NCI-H82 (cell line): ENCODE measurements at regions not wholly inside any gene's neighbourhood (a gene's known extent, or its start where the extent isn't known, plus 50 kb on each side); places are given as distances from the start of the nearest gene placed in this dataset.
"Not testable (repeated sequence)": the region's sequence is repeated elsewhere in the genome, so short reads cannot be mapped to it uniquely, and the experiment has no call there.

Experiments used
- DNase-seq: peaks from one replicate; lab custom pipeline; 2025; lab: John Stamatoyannopoulos, UW

- DNase-seq, result no peak
These were observed 168.6 kb downstream of the TMEM121 start for GRCh38 chr14:105694961-105695360.

GRCh38 chr14:105696388-105696787, 170.0 kb downstream of the TMEM121 start:
- DNase-seq, result not testable (repeated sequence)

- not testable (repeated sequence) for DNase-seq
These were observed 171.0 kb downstream of the TMEM121 start for GRCh38 chr14:105697414-105697813.

GRCh38 chr14:105697955-105698354, 171.6 kb downstream of the TMEM121 start:
- not testable (repeated sequence) for DNase-seq

- not testable (repeated sequence) for DNase-seq
These were observed 172.7 kb downstream of the TMEM121 start for GRCh38 chr14:105698940-105699556.

- DNase-seq, result not testable (repeated sequence)
These were observed 173.3 kb downstream of the TMEM121 start for GRCh38 chr14:105699706-105700105.

- not testable (repeated sequence) for DNase-seq
These were observed 173.8 kb downstream of the TMEM121 start for GRCh38 chr14:105700146-105700545.

GRCh38 chr14:105700622-105701288, 174.4 kb downstream of the TMEM121 start:
- no peak for DNase-seq

GRCh38 chr14:105701456-105702274, 175.3 kb downstream of the TMEM121 start:
- DNase-seq, result no peak

- DNase-seq, result no peak
These were observed 176.0 kb downstream of the TMEM121 start for GRCh38 chr14:105702275-105702817.

- DNase-seq, result not testable (repeated sequence)
These were observed 176.8 kb downstream of the TMEM121 start for GRCh38 chr14:105703044-105703665.

- not testable (repeated sequence) for DNase-seq
These were observed 177.7 kb downstream of the TMEM121 start for GRCh38 chr14:105704091-105704490.

GRCh38 chr14:105704492-105704891, 178.1 kb downstream of the TMEM121 start:
- not testable (repeated sequence) for DNase-seq

- not testable (repeated sequence) for DNase-seq
These were observed 179.1 kb downstream of the TMEM121 start for GRCh38 chr14:105705512-105705861.

GRCh38 chr14:105705862-105706700, 179.7 kb downstream of the TMEM121 start:
- DNase-seq, result not testable (repeated sequence)

- DNase-seq, result not testable (repeated sequence)
These were observed 180.3 kb downstream of the TMEM121 start for GRCh38 chr14:105706701-105707019.

- not testable (repeated sequence) for DNase-seq
These were observed 180.7 kb downstream of the TMEM121 start for GRCh38 chr14:105707099-105707498.

GRCh38 chr14:105707723-105708151, 181.4 kb downstream of the TMEM121 start:
- not testable (repeated sequence) for DNase-seq

GRCh38 chr14:105708251-105709134, 182.1 kb downstream of the TMEM121 start:
- not testable (repeated sequence) for DNase-seq
